DND-41 (cell line): ENCODE measurements at regions not wholly inside any gene's neighbourhood (a gene's known extent, or its start where the extent isn't known, plus 50 kb on each side); places are given as distances from the start of the nearest gene placed in this dataset.

Experiments used
- CTCF ChIP-seq: IDR thresholded peaks from 2 replicates; pipeline ENCODE4 v1.5.1; 2012; ENCODE audit warnings: borderline replicate concordance, low read length, moderate library complexity, mild to moderate bottlenecking; ENCODE audit not compliant: poor library complexity, severe bottlenecking; ENCODE audit errors: extremely low read depth
- EZH2 ChIP-seq: IDR thresholded peaks from 3 replicates; pipeline ENCODE4 v1.6.1; 2012; ENCODE audit warnings: borderline replicate concordance, low read depth, mild to moderate bottlenecking, moderate library complexity, low read length, inconsistent platforms; ENCODE audit not compliant: severe bottlenecking

- no peak for TF ChIP-seq CTCF
- no peak for TF ChIP-seq EZH2
Observed at GRCh38 chr10:121324678-121325213, 273.5 kb downstream of the FGFR2 start.
